Cardiac muscle cell (in vitro differentiated cells and primary cell): ENCODE measurements at regions not wholly inside any gene's neighbourhood (a gene's known extent, or its start where the extent isn't known, plus 50 kb on each side); places are given as distances from the start of the nearest gene placed in this dataset.

Experiments used
- DNase-seq, 2 donors: peaks; one replicate each; pipeline versions ENCODE4 v3.0.0 to v3.0.0-alpha.2; 2010 to 2017; ENCODE audit warnings: low read depth in 1 of 2, low spot score in 1 of 2
- H3K27ac ChIP-seq: fragments of 200-600 bp; sonication (generic); 2 replicates; pipeline ENCODE4 v1.5.1; 2016
- H3K27me3 ChIP-seq: fragments of 200-600 bp; sonication (generic); 2 replicates; pipeline ENCODE4 v1.6.0; 2016; ENCODE audit warnings: control low read depth
- H3K36me3 ChIP-seq: fragments of 200-600 bp; sonication (generic); 2 replicates; pipeline ENCODE4 v1.5.1; 2016; ENCODE audit warnings: control low read depth
- H3K4me1 ChIP-seq: fragments of 200-600 bp; sonication (generic); 2 replicates; pipeline ENCODE4 v1.8.1; 2017; ENCODE audit warnings: low read depth, mild to moderate bottlenecking, mixed run types
- H3K4me3 ChIP-seq: fragments of 200-600 bp; sonication (generic); 2 replicates; pipeline ENCODE4 v1.5.1; 2016; ENCODE audit warnings: mild to moderate bottlenecking
- H3K9me3 ChIP-seq: fragments of 200-600 bp; sonication (generic); 2 replicates; pipeline ENCODE4 v1.5.1; 2017; ENCODE audit warnings: low read depth, mild to moderate bottlenecking, control low read depth
- TF ChIP-seq, protein P1 (sequence below): IDR thresholded peaks from 2 replicates; pipeline ENCODE4 v1.5.1; 2012; ENCODE audit warnings: low read depth, mild to moderate bottlenecking, low read length

- Histone ChIP-seq H3K4me3 (no peak overlapping the region), H3K36me3 (no peaks in the 10 kb centered on the region), H3K4me1 (no peaks in the 10 kb centered on the region), H3K27me3 (no peaks in the 10 kb centered on the region), H3K27ac (no peak overlapping the region), H3K9me3 (no peaks in the 10 kb centered on the region)
- no peak for DNase-seq
- TF ChIP-seq, protein P1, sequence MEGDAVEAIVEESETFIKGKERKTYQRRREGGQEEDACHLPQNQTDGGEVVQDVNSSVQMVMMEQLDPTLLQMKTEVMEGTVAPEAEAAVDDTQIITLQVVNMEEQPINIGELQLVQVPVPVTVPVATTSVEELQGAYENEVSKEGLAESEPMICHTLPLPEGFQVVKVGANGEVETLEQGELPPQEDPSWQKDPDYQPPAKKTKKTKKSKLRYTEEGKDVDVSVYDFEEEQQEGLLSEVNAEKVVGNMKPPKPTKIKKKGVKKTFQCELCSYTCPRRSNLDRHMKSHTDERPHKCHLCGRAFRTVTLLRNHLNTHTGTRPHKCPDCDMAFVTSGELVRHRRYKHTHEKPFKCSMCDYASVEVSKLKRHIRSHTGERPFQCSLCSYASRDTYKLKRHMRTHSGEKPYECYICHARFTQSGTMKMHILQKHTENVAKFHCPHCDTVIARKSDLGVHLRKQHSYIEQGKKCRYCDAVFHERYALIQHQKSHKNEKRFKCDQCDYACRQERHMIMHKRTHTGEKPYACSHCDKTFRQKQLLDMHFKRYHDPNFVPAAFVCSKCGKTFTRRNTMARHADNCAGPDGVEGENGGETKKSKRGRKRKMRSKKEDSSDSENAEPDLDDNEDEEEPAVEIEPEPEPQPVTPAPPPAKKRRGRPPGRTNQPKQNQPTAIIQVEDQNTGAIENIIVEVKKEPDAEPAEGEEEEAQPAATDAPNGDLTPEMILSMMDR = no peak
Observed at GRCh38 chr18:53603276-53603675, 621.2 kb downstream of the MBD2 start.

DNA sequence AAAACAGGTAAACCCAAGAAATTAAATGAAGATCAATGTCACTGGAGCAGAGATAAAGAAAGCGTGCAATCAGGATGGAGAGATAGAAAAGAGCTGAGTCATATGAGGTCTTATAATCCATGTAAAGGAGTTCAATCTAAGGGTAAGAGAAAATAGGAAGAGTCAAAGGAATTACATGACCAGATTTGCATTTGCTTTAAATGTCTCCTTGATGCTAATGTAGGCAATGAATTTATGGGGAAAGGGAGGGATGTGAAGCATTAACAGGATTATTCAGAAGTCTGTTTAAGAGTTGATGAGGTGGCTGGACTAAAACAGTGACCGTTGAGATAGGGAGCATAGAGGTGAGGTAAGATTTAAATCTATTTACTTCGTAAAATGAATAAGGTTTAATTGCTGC is 623.1 kb downstream of the MBD2 start:
- Histone ChIP-seq H3K9me3 (no peaks in the 10 kb centered on the region), H3K27ac (no peak overlapping the region), H3K4me1 (no peaks in the 10 kb centered on the region), H3K36me3 (no peaks in the 10 kb centered on the region), H3K27me3 (no peaks in the 10 kb centered on the region), H3K4me3 (no peak overlapping the region)
- TF ChIP-seq, protein P1 = no peak
- DNase-seq = no peak

GRCh38 chr18:53586923-53587322 is 637.5 kb downstream of the MBD2 start:
- TF ChIP-seq, protein P1 = no peak
- no peak for DNase-seq
- Histone ChIP-seq H3K4me3 (no peak overlapping the region), H3K9me3 (no peaks in the 10 kb centered on the region), H3K27me3 (no peaks in the 10 kb centered on the region), H3K4me1 (no peaks in the 10 kb centered on the region), H3K27ac (no peak overlapping the region), H3K36me3 (no peaks in the 10 kb centered on the region)
